Fibroblast of skin of abdomen (primary cell): ENCODE measurements at regions not wholly inside any gene's neighbourhood (a gene's known extent, or its start where the extent isn't known, plus 50 kb on each side); places are given as distances from the start of the nearest gene placed in this dataset.
A peak's percentile ranks its signal among the peaks of the same experiment; 100 is the strongest.

Experiments
- DNase-seq: peaks from one replicate; pipeline ENCODE4 v3.0.0-alpha.2; 2013

GRCh38 chr9:115998666-115999065 lies 154.9 kb upstream of the PAPPA start:
- DNase-seq, result peak; percentile 74

- DNase-seq, result peak; percentile 65
These were observed 154.1 kb upstream of the PAPPA start for GRCh38 chr9:115999498-115999897.

GRCh38 chr9:116000748-116001329 lies 152.8 kb upstream of the PAPPA start:
- DNase-seq, result no peak

- no peak for DNase-seq
These were observed 151.4 kb upstream of the PAPPA start for GRCh38 chr9:116002181-116002580.

GRCh38 chr9:116002624-116003023 lies 151.0 kb upstream of the PAPPA start:
- DNase-seq, result peak; percentile 48

- peak; percentile 89 for DNase-seq
These were observed 150.2 kb upstream of the PAPPA start for GRCh38 chr9:116003397-116003796.

- no peak for DNase-seq
These were observed 148.4 kb upstream of the PAPPA start for GRCh38 chr9:116005205-116005604.

GRCh38 chr9:116007824-116008223 lies 145.8 kb upstream of the PAPPA start:
- no peak for DNase-seq

GRCh38 chr9:116008278-116008677 lies 145.3 kb upstream of the PAPPA start:
- no peak for DNase-seq

GRCh38 chr9:116009420-116009819 lies 144.2 kb upstream of the PAPPA start:
- no peak for DNase-seq

GRCh38 chr9:116015855-116016254 lies 137.7 kb upstream of the PAPPA start:
- DNase-seq, result no peak

- no peak for DNase-seq
These were observed 133.4 kb upstream of the PAPPA start for GRCh38 chr9:116020146-116020545.

- peak; percentile 41 for DNase-seq
These were observed 132.8 kb upstream of the PAPPA start for GRCh38 chr9:116020801-116021200.

GRCh38 chr9:116027096-116027495 lies 126.5 kb upstream of the PAPPA start:
- peak; percentile 82 for DNase-seq

GRCh38 chr9:116027511-116027910 lies 126.1 kb upstream of the PAPPA start:
- peak; percentile 93 for DNase-seq

GRCh38 chr9:116027951-116028350 lies 125.6 kb upstream of the PAPPA start:
- DNase-seq, result peak; percentile 30

- DNase-seq, result peak; percentile 67
These were observed 123.1 kb upstream of the PAPPA start for GRCh38 chr9:116030517-116030916.

- no peak for DNase-seq
These were observed 120.7 kb upstream of the PAPPA start for GRCh38 chr9:116032683-116033440.

- no peak for DNase-seq
These were observed 114.3 kb upstream of the PAPPA start for GRCh38 chr9:116039312-116039711.

- DNase-seq, result no peak
These were observed 113.7 kb upstream of the PAPPA start for GRCh38 chr9:116039893-116040292.

- DNase-seq, result no peak
These were observed 111.3 kb upstream of the PAPPA start for GRCh38 chr9:116042321-116042720.

- no peak for DNase-seq
These were observed 108.5 kb upstream of the PAPPA start for GRCh38 chr9:116045083-116045482.

- no peak for DNase-seq
These were observed 105.5 kb upstream of the PAPPA start for GRCh38 chr9:116048081-116048480.

GRCh38 chr9:116049456-116049855 lies 104.1 kb upstream of the PAPPA start:
- peak; percentile 69 for DNase-seq
